Immature natural killer cell (primary cell): ENCODE measurements at regions not wholly inside any gene's neighbourhood (a gene's known extent, or its start where the extent isn't known, plus 50 kb on each side); places are given as distances from the start of the nearest gene placed in this dataset.
"Not testable (repeated sequence)": the region's sequence is repeated elsewhere in the genome, so short reads cannot be mapped to it uniquely, and the experiment has no call there.

Experiments
- DNase-seq, 3 donors: peaks; one replicate each; pipeline ENCODE4 v3.0.0; 2022; ENCODE audit warnings: mixed read lengths in 1 of 3
- H3K27ac Mint-ChIP-seq, 6 donors: one replicate each; pipeline ENCODE4 v1.8.0; 2020; ENCODE audit warnings: mixed read lengths in 6 of 6, mild to moderate bottlenecking in 5 of 6, inconsistent platforms in 4 of 6, moderate library complexity in 3 of 6
- H3K27me3 Mint-ChIP-seq, 3 donors: one replicate each; pipeline ENCODE4 v1.8.0; 2020 to 2021; ENCODE audit warnings: low read depth in 3 of 3, mild to moderate bottlenecking in 3 of 3, mixed read lengths in 3 of 3, moderate library complexity in 3 of 3, inconsistent platforms in 1 of 3
- H3K36me3 Mint-ChIP-seq, 3 donors: one replicate each; pipeline ENCODE4 v1.8.0; 2020; ENCODE audit warnings: mixed read lengths in 3 of 3, inconsistent platforms in 2 of 3, mild to moderate bottlenecking in 2 of 3
- H3K4me1 Mint-ChIP-seq, 2 donors: one replicate each; pipeline ENCODE4 v1.8.0; 2020; ENCODE audit warnings: inconsistent platforms in 2 of 2, mild to moderate bottlenecking in 2 of 2, mixed read lengths in 2 of 2, moderate library complexity in 1 of 2
- H3K4me3 Mint-ChIP-seq, 5 donors: one replicate each; pipeline ENCODE4 v1.8.0; 2020; ENCODE audit warnings: mild to moderate bottlenecking in 5 of 5, mixed read lengths in 5 of 5, inconsistent platforms in 3 of 5, moderate library complexity in 3 of 5
- H3K9me3 Mint-ChIP-seq, 6 donors: one replicate each; pipeline ENCODE4 v1.8.0; 2020; ENCODE audit warnings: mild to moderate bottlenecking in 6 of 6, mixed read lengths in 6 of 6, inconsistent platforms in 4 of 6, moderate library complexity in 3 of 6

DNA sequence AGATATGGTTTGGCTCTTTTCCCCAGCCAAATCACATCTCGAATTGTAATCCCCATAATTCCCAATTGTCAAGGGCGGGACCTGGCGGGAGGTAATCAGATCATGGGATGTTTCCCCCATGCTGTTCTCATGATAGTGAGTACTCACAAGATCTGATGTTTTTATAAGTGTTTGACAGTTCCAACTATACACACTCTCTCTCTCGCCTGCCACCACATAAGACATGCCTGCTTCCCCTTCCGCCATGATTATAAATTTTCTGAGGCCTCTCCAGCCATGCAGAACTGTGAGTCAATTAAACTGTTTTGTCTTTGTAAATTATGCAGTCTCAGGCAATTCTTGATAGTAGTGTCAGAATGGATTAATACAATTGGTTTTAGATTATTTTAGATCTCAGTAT is 475.7 kb upstream of the CYLC2 start:
- Mint-ChIP-seq H3K4me1 (no peaks in the 10 kb centered on the region), H3K27me3 (peaks cover 0 to 2% (median 1%) of the 10 kb centered on the region in 3 donors), H3K9me3 (peaks cover 3 to 57% (median 25%) of the 10 kb centered on the region in 6 donors), H3K4me3 (no peak overlapping the region), H3K27ac (no peak overlapping the region), H3K36me3 (no peaks in the 10 kb centered on the region)
- DNase-seq = no peak

DNA sequence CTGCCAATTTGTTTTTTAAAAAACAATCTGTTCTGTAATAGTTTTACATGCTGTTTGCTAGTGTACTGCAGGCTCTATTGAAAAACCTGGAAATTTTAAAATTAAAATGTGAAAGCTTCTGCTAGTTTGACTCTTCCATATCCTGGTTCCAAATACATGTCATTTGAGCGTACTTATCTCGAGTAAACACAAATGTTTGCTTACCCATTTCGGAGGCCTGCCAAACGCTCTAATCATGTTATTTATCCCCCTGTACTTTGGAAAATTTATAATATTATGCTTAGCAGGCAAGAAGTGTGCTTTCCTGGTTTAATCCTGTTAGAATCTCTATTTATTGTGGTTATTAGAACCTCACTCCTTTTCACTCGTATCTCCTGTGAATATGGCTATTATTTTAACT is 476.8 kb upstream of the CYLC2 start:
- no peak for DNase-seq
- Mint-ChIP-seq H3K27ac (no peak overlapping the region), H3K27me3 (peaks cover 0 to 2% (median 1%) of the 10 kb centered on the region in 3 donors), H3K4me1 (no peaks in the 10 kb centered on the region), H3K36me3 (no peaks in the 10 kb centered on the region), H3K9me3 (peaks cover 0 to 58% (median 27%) of the 10 kb centered on the region in 6 donors), H3K4me3 (no peak overlapping the region)

GRCh38 chr9:102514541-102514940 is 480.6 kb upstream of the CYLC2 start:
- Mint-ChIP-seq H3K4me1 (no peaks in the 10 kb centered on the region), H3K36me3 (no peaks in the 10 kb centered on the region), H3K4me3 (no peak overlapping the region), H3K9me3 (peaks cover 2 to 51% (median 22%) of the 10 kb centered on the region in 6 donors), H3K27ac (no peak overlapping the region), H3K27me3 (peaks cover 0 to 2% (median 0%) of the 10 kb centered on the region in 3 donors)
- no peak for DNase-seq

GRCh38 chr9:102507044-102507687 is 488.0 kb upstream of the CYLC2 start:
- DNase-seq = no peak
- Mint-ChIP-seq H3K27ac (no peak overlapping the region), H3K9me3 (peaks cover 2 to 32% (median 11%) of the 10 kb centered on the region in 6 donors), H3K36me3 (no peaks in the 10 kb centered on the region), H3K4me3 (no peak overlapping the region), H3K4me1 (no peaks in the 10 kb centered on the region), H3K27me3 (peaks cover 0 to 2% (median 0%) of the 10 kb centered on the region in 3 donors)

- H3K4me3 Mint-ChIP-seq = no peak overlapping the region
- peaks cover 2 to 36% (median 12%) of the 10 kb centered on the region in 6 donors for H3K9me3 Mint-ChIP-seq
- H3K36me3 Mint-ChIP-seq = no peaks in the 10 kb centered on the region
- H3K4me1 Mint-ChIP-seq = no peaks in the 10 kb centered on the region
- DNase-seq = no peak
- no peak overlapping the region for H3K27ac Mint-ChIP-seq
- H3K27me3 Mint-ChIP-seq = peaks cover 0 to 3% (median 0%) of the 10 kb centered on the region in 3 donors
These were observed 488.7 kb upstream of the CYLC2 start for GRCh38 chr9:102506406-102506805.

GRCh38 chr9:102499468-102499867 is 495.7 kb upstream of the CYLC2 start:
- no peak overlapping the region for H3K27ac Mint-ChIP-seq
- no peak overlapping the region for H3K4me3 Mint-ChIP-seq

DNA sequence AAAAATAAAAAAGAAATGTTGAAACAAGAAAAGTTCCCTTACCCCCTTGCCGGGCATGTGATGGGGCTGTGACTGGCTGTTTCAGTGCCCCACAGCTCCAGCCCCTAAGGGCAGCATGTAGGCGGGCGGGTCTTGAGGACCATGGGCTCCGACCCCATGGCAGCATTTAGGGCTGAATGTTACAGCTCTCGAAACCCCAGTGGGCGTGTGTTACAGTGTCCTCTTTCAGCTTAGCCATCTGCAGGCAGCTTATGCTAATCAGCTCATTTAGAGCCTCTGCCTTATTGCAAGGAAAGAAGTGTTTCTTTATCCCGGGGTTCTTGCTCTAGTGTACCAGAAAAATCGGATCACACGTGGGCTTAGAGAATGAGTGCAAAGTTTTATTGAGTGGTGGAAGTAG is 497.4 kb upstream of the CYLC2 start:
- DNase-seq = no peak

More at GRCh38 chr9:102499468-102499867, 495.7 kb upstream of the CYLC2 start:
- DNase-seq = no peak
- peaks cover 0 to 3% (median 2%) of the 10 kb centered on the region in 3 donors for H3K27me3 Mint-ChIP-seq
- H3K9me3 Mint-ChIP-seq = peaks cover 20 to 74% (median 39%) of the 10 kb centered on the region in 6 donors
- H3K4me1 Mint-ChIP-seq = peaks cover 0 to 2% of the 10 kb centered on the region in 2 donors
- H3K36me3 Mint-ChIP-seq = no peaks in the 10 kb centered on the region

DNA sequence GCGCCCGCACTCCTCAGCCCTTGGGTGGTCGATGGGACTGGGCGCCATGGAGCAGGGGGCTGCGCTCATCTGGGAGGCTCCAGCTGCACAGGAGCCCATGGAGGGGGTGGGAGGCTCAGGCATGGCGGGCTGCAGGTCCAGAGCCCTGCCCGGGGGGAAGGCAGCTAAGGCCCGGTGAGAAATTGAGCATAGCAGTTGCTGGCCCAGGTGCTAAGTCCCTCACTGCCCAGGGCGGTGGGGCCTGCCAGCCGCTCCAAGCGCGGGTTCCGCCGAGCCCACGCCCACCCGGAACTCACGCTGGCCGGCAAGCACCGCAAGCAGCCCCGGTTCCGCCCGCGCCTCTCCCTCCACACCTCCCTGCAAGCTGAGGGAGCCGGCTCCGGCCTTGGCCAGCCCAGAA is 508.2 kb upstream of the CYLC2 start:
- H3K27me3 Mint-ChIP-seq, H3K36me3 Mint-ChIP-seq, DNase-seq, H3K4me1 Mint-ChIP-seq, H3K27ac Mint-ChIP-seq, H3K4me3 Mint-ChIP-seq: not testable (repeated sequence)
- H3K9me3 Mint-ChIP-seq = peaks cover 7 to 30% (median 13%) of the 10 kb centered on the region in 6 donors

More for the DNA sequence above, 497.4 kb upstream of the CYLC2 start:
- peaks cover 0 to 4% (median 3%) of the 10 kb centered on the region in 3 donors for H3K27me3 Mint-ChIP-seq
- H3K9me3 Mint-ChIP-seq = peaks cover 25 to 69% (median 42%) of the 10 kb centered on the region in 6 donors
- no peak overlapping the region for H3K4me3 Mint-ChIP-seq
- peaks cover 0 to 2% of the 10 kb centered on the region in 2 donors for H3K4me1 Mint-ChIP-seq
- no peak overlapping the region for H3K27ac Mint-ChIP-seq
- H3K36me3 Mint-ChIP-seq = no peaks in the 10 kb centered on the region

GRCh38 chr9:102483651-102484050 is 511.5 kb upstream of the CYLC2 start:
- DNase-seq = no peak
- Mint-ChIP-seq H3K9me3 (peaks cover 8 to 34% (median 21%) of the 10 kb centered on the region in 6 donors), H3K4me1 (no peaks in the 10 kb centered on the region), H3K4me3 (no peak overlapping the region), H3K36me3 (peaks cover 0 to 5% (median 4%) of the 10 kb centered on the region in 3 donors), H3K27me3 (peaks cover 0 to 1% (median 0%) of the 10 kb centered on the region in 3 donors), H3K27ac (no peak overlapping the region)

GRCh38 chr9:102482776-102483175 is 512.4 kb upstream of the CYLC2 start:
- peaks cover 0 to 1% (median 0%) of the 10 kb centered on the region in 3 donors for H3K27me3 Mint-ChIP-seq
- H3K36me3 Mint-ChIP-seq = peaks cover 0 to 5% (median 4%) of the 10 kb centered on the region in 3 donors
- no peak overlapping the region for H3K4me3 Mint-ChIP-seq
- H3K27ac Mint-ChIP-seq = no peak overlapping the region
- no peaks in the 10 kb centered on the region for H3K4me1 Mint-ChIP-seq
- peaks cover 8 to 37% (median 22%) of the 10 kb centered on the region in 6 donors for H3K9me3 Mint-ChIP-seq
- DNase-seq = no peak

DNA sequence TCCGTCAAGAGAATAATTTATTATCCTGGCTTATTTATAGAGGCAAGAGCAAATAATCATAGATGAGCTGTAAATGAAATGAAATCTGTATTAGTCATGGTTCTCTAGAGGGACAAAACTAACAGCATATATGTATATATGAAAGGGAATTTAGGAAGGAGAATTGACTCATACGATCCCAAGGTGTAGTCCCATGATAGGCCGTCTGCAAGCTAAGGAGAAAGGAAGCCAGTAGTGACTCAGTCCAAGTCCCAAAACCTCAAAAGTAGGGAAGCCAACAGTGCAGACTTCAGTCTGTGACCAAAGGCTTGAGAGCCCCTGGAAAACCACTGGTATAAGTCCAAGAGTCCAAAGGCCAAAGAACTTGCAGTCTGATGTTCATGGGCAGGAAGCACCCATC is 515.9 kb upstream of the CYLC2 start:
- DNase-seq = no peak
- no peaks in the 10 kb centered on the region for H3K4me1 Mint-ChIP-seq
- H3K9me3 Mint-ChIP-seq = peaks cover 7 to 32% (median 25%) of the 10 kb centered on the region in 6 donors
- H3K4me3 Mint-ChIP-seq = no peak overlapping the region
- H3K27ac Mint-ChIP-seq = no peak overlapping the region
- H3K27me3 Mint-ChIP-seq = peaks cover 0 to 1% (median 0%) of the 10 kb centered on the region in 3 donors
- H3K36me3 Mint-ChIP-seq = no peaks in the 10 kb centered on the region

- DNase-seq = no peak
- H3K9me3 Mint-ChIP-seq = peaks cover 12 to 35% (median 20%) of the 10 kb centered on the region in 6 donors
These were observed 520.8 kb upstream of the CYLC2 start for GRCh38 chr9:102474357-102474756.

DNA sequence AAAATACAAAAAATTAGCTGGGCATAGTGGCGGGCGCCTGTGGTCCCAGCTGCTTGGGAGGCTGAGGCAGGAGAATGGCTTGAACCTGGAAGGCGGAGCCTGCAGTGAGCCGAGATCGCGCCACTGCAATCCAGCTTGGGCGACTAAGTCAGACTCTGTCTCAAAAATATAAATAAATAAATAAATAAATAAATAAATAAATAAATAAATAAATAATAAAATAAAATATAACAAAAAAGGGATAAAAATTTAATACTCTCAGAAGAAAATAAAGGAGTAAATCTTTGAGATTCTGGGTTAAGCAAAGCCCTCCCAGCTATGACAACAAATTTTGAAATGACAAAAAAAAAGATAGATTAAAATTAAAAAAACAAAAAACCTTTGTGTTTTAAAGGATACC is 525.7 kb upstream of the CYLC2 start:
- H3K9me3 Mint-ChIP-seq = peaks cover 17 to 60% (median 34%) of the 10 kb centered on the region in 6 donors
- H3K36me3 Mint-ChIP-seq, H3K4me3 Mint-ChIP-seq, H3K27me3 Mint-ChIP-seq, DNase-seq, H3K27ac Mint-ChIP-seq, H3K4me1 Mint-ChIP-seq: not testable (repeated sequence)

More at GRCh38 chr9:102474357-102474756, 520.8 kb upstream of the CYLC2 start:
- Mint-ChIP-seq H3K4me1 (no peaks in the 10 kb centered on the region), H3K36me3 (no peaks in the 10 kb centered on the region), H3K27ac (no peak overlapping the region), H3K27me3 (no peaks in the 10 kb centered on the region), H3K4me3 (no peak overlapping the region)

DNA sequence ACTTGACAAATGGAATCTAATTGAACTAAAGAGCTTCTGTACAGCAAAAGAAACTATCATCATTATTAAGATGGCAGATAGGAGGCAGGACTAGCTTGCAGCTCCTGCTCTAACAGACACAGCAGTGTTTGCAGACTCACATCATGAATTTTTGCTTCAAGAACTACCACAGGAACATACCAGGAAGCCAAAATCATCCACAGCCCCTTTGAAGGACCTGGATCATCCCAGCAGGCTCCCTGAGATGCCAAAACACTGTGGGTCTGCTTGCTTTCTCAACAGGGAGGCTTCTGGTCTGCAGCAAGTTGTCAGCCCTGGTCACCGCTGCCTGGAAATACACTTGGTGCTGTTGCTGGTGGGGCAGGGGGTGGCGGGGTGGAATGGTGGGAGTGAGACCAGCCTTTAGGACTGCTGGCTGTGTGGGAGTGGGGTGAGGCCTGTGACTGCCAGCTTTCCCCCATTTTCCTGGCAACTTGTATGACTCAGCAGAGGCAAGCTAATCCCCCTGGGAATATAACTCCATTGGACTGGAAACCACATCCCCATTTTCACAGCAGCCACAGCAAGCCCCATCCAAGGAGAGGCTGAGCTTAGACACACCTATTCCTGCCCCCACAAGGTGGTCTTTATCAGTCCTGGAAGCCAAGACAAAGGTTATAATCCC is 533.8 kb upstream of the CYLC2 start:
- DNase-seq = no peak
- Mint-ChIP-seq H3K4me1 (no peaks in the 10 kb centered on the region), H3K27me3 (peaks cover 0 to 2% (median 0%) of the 10 kb centered on the region in 3 donors), H3K36me3 (no peaks in the 10 kb centered on the region), H3K27ac (no peak overlapping the region), H3K9me3 (peaks cover 9 to 58% (median 34%) of the 10 kb centered on the region in 6 donors), H3K4me3 (no peak overlapping the region)
